Suprapubic skin (tissue), 4 donors: ENCODE measurements at regions not wholly inside any gene's neighbourhood (a gene's known extent, or its start where the extent isn't known, plus 50 kb on each side); places are given as distances from the start of the nearest gene placed in this dataset.

Experiments
- DNase-seq, 2 donors: peaks; one replicate each; pipeline ENCODE4 v3.0.0-alpha.2; 2019; ENCODE audit warnings: low spot score in 2 of 2
- H3K27ac ChIP-seq: fragments of 200-600 bp; sonication (generic); one replicate; pipeline ENCODE4 v1.5.1; 2019
- H3K27me3 ChIP-seq: fragments of 200-600 bp; sonication (generic); one replicate; pipeline ENCODE4 v1.5.1; 2019
- H3K36me3 ChIP-seq: fragments of 200-600 bp; sonication (generic); one replicate; pipeline ENCODE4 v1.5.1; 2019
- H3K4me1 ChIP-seq: fragments of 200-600 bp; sonication (generic); one replicate; pipeline ENCODE4 v1.5.1; 2019
- H3K4me3 ChIP-seq: fragments of 200-600 bp; sonication (generic); one replicate; pipeline ENCODE4 v1.5.1; 2019; ENCODE audit warnings: mild to moderate bottlenecking
- H3K9me3 ChIP-seq: fragments of 200-600 bp; sonication (generic); one replicate; pipeline ENCODE4 v1.5.1; 2019
- CTCF ChIP-seq, 2 donors: fragments of 200-600 bp in 1 of 2; fragments of 450-650 bp in 1 of 2; sonication (generic) in 1 of 2; IDR thresholded peaks; one replicate each; pipeline ENCODE4 v1.5.1; 2016 to 2019; ENCODE audit warnings: antibody characterized with exemption in 2 of 2, mild to moderate bottlenecking in 1 of 2, moderate library complexity in 1 of 2
- EP300 ChIP-seq: sonication (generic); formaldehyde crosslinking; IDR thresholded peaks from one replicate; pipeline ENCODE4 v1.6.1; 2017; ENCODE audit warnings: antibody characterized with exemption
- POLR2A ChIP-seq, 2 donors: fragments of 450-650 bp; IDR thresholded peaks; one replicate each; pipeline ENCODE4 v1.6.1; 2017; ENCODE audit warnings: antibody characterized with exemption in 2 of 2, mild to moderate bottlenecking in 2 of 2, moderate library complexity in 2 of 2
- POLR2AphosphoS5 ChIP-seq, 3 donors: sonication (generic); formaldehyde crosslinking; IDR thresholded peaks; one replicate each; pipeline ENCODE4 v1.6.1; 2017; ENCODE audit warnings: antibody characterized with exemption in 3 of 3
- whole genome bisulfite sequencing: methylation state at CpG from one replicate; pipeline ENCODE4 v1.1.5; 2018; 5-methylcytosine and 5-hydroxymethylcytosine counted together

GRCh38 chr4:38519666-38520065 is 144.3 kb upstream of the KLF3 start:
- no peak for TF ChIP-seq EP300
- TF ChIP-seq POLR2A (IDR thresholded peaks at IDR 0.05): no peak
- no peak for TF ChIP-seq POLR2AphosphoS5 (IDR thresholded peaks at IDR 0.05)
- no peak for TF ChIP-seq CTCF (IDR thresholded peaks at IDR 0.05)
- Histone ChIP-seq H3K4me1 (peaks cover 3% of the 10 kb centered on the region), H3K36me3 (no peaks in the 10 kb centered on the region), H3K9me3 (no peaks in the 10 kb centered on the region), H3K27me3 (no peaks in the 10 kb centered on the region), H3K4me3 (no peak overlapping the region), H3K27ac (no peak overlapping the region)
- 69% methylated on average over 1 of the region's 1 CpG for WGBS
- no peak for DNase-seq

GRCh38 chr4:38523054-38523453 is 140.9 kb upstream of the KLF3 start:
- 68% methylated on average over 5 of the region's 5 CpGs for WGBS
- DNase-seq: no peak
- no peaks in the 10 kb centered on the region for H3K36me3 ChIP-seq
- H3K4me3 ChIP-seq: no peak overlapping the region
- H3K27me3 ChIP-seq: no peaks in the 10 kb centered on the region
- TF ChIP-seq POLR2A (IDR thresholded peaks at IDR 0.05) (no peak), CTCF (IDR thresholded peaks at IDR 0.05) (no peak), POLR2AphosphoS5 (IDR thresholded peaks at IDR 0.05) (no peak), EP300 (no peak)
- no peaks in the 10 kb centered on the region for H3K9me3 ChIP-seq
- peaks cover 4% of the 10 kb centered on the region for H3K4me1 ChIP-seq
- no peak overlapping the region for H3K27ac ChIP-seq

GRCh38 chr4:38523524-38524448 is 140.2 kb upstream of the KLF3 start:
- TF ChIP-seq POLR2AphosphoS5 (IDR thresholded peaks at IDR 0.05) (no peak), POLR2A (IDR thresholded peaks at IDR 0.05) (no peak), EP300 (no peak), CTCF (IDR thresholded peaks at IDR 0.05) (no peak)

GRCh38 chr4:38526412-38526811 is 137.6 kb upstream of the KLF3 start:
- no peak for TF ChIP-seq EP300
- TF ChIP-seq POLR2A (IDR thresholded peaks at IDR 0.05): no peak
- WGBS: 46% methylated on average over 5 of the region's 5 CpGs

More at GRCh38 chr4:38523524-38524448, 140.2 kb upstream of the KLF3 start:
- Histone ChIP-seq H3K4me3 (no peak overlapping the region), H3K9me3 (no peaks in the 10 kb centered on the region), H3K27ac (no peak overlapping the region), H3K27me3 (no peaks in the 10 kb centered on the region), H3K36me3 (no peaks in the 10 kb centered on the region), H3K4me1 (peaks cover 4% of the 10 kb centered on the region)
- 70% methylated on average over 16 of the region's 16 CpGs for WGBS
- no peak for DNase-seq

GRCh38 chr4:38529189-38530115 is 134.5 kb upstream of the KLF3 start:
- 73% methylated on average over 15 of the region's 15 CpGs for WGBS
- no peak overlapping the region for H3K27ac ChIP-seq
- no peak for DNase-seq
- peaks cover 11% of the 10 kb centered on the region for H3K4me1 ChIP-seq
- H3K27me3 ChIP-seq: no peaks in the 10 kb centered on the region
- no peaks in the 10 kb centered on the region for H3K36me3 ChIP-seq
- H3K9me3 ChIP-seq: no peaks in the 10 kb centered on the region
- TF ChIP-seq POLR2AphosphoS5 (IDR thresholded peaks at IDR 0.05): no peak
- TF ChIP-seq CTCF (IDR thresholded peaks at IDR 0.05): no peak
- no peak for TF ChIP-seq POLR2A (IDR thresholded peaks at IDR 0.05)
- TF ChIP-seq EP300: no peak
- no peak overlapping the region for H3K4me3 ChIP-seq

More at GRCh38 chr4:38526412-38526811, 137.6 kb upstream of the KLF3 start:
- Histone ChIP-seq H3K27ac (no peak overlapping the region), H3K4me3 (no peak overlapping the region), H3K27me3 (no peaks in the 10 kb centered on the region), H3K9me3 (no peaks in the 10 kb centered on the region), H3K4me1 (peaks cover 12% of the 10 kb centered on the region), H3K36me3 (no peaks in the 10 kb centered on the region)
- no peak for DNase-seq
